ENCODE measurements at regions not wholly inside any gene's neighbourhood (a gene's known extent, or its start where the extent isn't known, plus 50 kb on each side); places are given as distances from the start of the nearest gene placed in this dataset.

DNA sequence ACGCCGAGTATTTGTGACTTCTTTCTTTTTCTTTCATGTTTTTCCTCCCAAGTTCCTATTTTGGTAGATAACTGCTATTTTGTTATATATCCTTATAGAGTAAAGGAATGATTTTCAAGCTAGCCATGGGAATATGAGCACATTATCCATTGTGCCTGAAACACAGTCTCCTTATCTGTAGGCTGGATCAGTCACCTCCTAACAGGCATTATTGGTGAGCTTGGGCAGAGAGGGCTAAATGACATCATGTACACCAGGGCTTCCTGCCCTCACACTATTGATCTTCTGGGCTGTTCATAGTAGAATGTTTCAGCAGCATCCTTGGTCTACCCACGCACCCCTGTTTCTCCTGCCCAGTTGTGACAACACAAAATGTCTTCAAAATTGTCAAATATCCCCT lies 88.1 kb upstream of the CTBP2 start:
- BruUV-seq (replicated peaks) = no TSS peak
- Histone ChIP-seq H3K79me2 (ENCODE audit: insufficient read depth, low read length) (no peaks in the 10 kb centered on the region), H4K20me1 (ENCODE audit: insufficient read depth) (no peaks in the 10 kb centered on the region), H3K27ac (ENCODE audit: low read depth, low read length) (no peak overlapping the region), H3K9ac (ENCODE audit: low read length) (no peak overlapping the region), H3K4me3 (replicated peaks in 1 of 2; ENCODE audit: low read depth in 1 of 2, low read length in 2 of 2) (no peak overlapping the region), H3K9me2 (ENCODE audit: insufficient read depth) (no peaks in the 10 kb centered on the region), H3K4me2 (ENCODE audit: low read length) (no peak overlapping the region), H3K27me3 (ENCODE audit: insufficient read depth, low read length) (peaks cover 10% of the 10 kb centered on the region; the same call in 1 of the 2 replicates), H3K9me3 (ENCODE audit: control insufficient read depth in 1 of 2, insufficient read depth in 1 of 2, low read depth in 1 of 2, low read length in 2 of 2) (0 out of 4 replicates have a peak, but pooled peaks cover 0 to 4% of the 10 kb centered on the region in 2 experiments), H3K4me1 (ENCODE audit: control insufficient read depth in 1 of 2, insufficient read depth in 2 of 2, low read length in 2 of 2) (no peaks in the 10 kb centered on the region), H3K36me3 (ENCODE audit: control insufficient read depth in 1 of 2, insufficient read depth in 2 of 2, low read length in 2 of 2) (no peaks in the 10 kb centered on the region), H2AFZ (ENCODE audit: low read depth, low read length, poor library complexity, severe bottlenecking) (no peak overlapping the region)
- no peak for ATAC-seq
- intact Hi-C loops (cut with micrococcal nuclease) = no loop called here
- RAD21 ChIA-PET (ENCODE audit: low non-redundant PET in 1 of 2, low total read pairs in 2 of 2, uncharacterized antibody in 2 of 2, unreplicated experiment in 2 of 2) = no interaction called here
- TF ChIP-seq, protein P1, sequence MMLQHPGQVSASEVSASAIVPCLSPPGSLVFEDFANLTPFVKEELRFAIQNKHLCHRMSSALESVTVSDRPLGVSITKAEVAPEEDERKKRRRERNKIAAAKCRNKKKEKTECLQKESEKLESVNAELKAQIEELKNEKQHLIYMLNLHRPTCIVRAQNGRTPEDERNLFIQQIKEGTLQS (IDR thresholded peaks at IDR 0.05) = no peak
- no peak for TF ChIP-seq POLR2A (IDR thresholded peaks at IDR 0.05; ENCODE audit: borderline replicate concordance, extremely low read depth, insufficient read depth, insufficient read length)
- no peak for TF ChIP-seq CBX3 (IDR thresholded peaks at IDR 0.05; ENCODE audit: low read depth)
- no peak for TF ChIP-seq EZH2phosphoT487 (IDR thresholded peaks at IDR 0.05; ENCODE audit: borderline replicate concordance)
- TF ChIP-seq ZNF274 (IDR thresholded peaks at IDR 0.05; ENCODE audit: low read depth, low read length) = no peak
- TF ChIP-seq EGR1 (IDR thresholded peaks at IDR 0.05; ENCODE audit: low read depth) = no peak
- no peak for TF ChIP-seq YY1 (IDR thresholded peaks at IDR 0.05; ENCODE audit: extremely low read depth, insufficient replicate concordance, low read depth, low read length)
- TF ChIP-seq JUND (IDR thresholded peaks at IDR 0.05) = no peak
- TF ChIP-seq, protein P2, sequence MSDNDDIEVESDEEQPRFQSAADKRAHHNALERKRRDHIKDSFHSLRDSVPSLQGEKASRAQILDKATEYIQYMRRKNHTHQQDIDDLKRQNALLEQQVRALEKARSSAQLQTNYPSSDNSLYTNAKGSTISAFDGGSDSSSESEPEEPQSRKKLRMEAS (IDR thresholded peaks at IDR 0.05) = no peak
- TF ChIP-seq, protein P3, sequence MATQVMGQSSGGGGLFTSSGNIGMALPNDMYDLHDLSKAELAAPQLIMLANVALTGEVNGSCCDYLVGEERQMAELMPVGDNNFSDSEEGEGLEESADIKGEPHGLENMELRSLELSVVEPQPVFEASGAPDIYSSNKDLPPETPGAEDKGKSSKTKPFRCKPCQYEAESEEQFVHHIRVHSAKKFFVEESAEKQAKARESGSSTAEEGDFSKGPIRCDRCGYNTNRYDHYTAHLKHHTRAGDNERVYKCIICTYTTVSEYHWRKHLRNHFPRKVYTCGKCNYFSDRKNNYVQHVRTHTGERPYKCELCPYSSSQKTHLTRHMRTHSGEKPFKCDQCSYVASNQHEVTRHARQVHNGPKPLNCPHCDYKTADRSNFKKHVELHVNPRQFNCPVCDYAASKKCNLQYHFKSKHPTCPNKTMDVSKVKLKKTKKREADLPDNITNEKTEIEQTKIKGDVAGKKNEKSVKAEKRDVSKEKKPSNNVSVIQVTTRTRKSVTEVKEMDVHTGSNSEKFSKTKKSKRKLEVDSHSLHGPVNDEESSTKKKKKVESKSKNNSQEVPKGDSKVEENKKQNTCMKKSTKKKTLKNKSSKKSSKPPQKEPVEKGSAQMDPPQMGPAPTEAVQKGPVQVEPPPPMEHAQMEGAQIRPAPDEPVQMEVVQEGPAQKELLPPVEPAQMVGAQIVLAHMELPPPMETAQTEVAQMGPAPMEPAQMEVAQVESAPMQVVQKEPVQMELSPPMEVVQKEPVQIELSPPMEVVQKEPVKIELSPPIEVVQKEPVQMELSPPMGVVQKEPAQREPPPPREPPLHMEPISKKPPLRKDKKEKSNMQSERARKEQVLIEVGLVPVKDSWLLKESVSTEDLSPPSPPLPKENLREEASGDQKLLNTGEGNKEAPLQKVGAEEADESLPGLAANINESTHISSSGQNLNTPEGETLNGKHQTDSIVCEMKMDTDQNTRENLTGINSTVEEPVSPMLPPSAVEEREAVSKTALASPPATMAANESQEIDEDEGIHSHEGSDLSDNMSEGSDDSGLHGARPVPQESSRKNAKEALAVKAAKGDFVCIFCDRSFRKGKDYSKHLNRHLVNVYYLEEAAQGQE (IDR thresholded peaks at IDR 0.05; ENCODE audit: low read depth) = no peak
- TF ChIP-seq SRF (IDR thresholded peaks at IDR 0.05; ENCODE audit: low read depth) = no peak
- TF ChIP-seq SIN3A (IDR thresholded peaks at IDR 0.05; ENCODE audit: low read depth) = no peak
- no peak for DNase-seq (ENCODE audit: low read depth, low spot score)
- POLR2A ChIA-PET = no interaction called here
- CTCF ChIA-PET = interaction anchor here (1.4 kb wide), 1 partner anchor 13 kb away, joined by 3 read pairs; no protein-coding TSS in a partner anchor

Data from HCT116 (cell line).